ENCODE measurements at regions not wholly inside any gene's neighbourhood (a gene's known extent, or its start where the extent isn't known, plus 50 kb on each side); places are given as distances from the start of the nearest gene placed in this dataset.

GRCh38 chr2:72035518-72036172 lies 112.0 kb downstream of the CYP26B1 start:
- TF ChIP-seq CTCF (IDR thresholded peaks at IDR 0.05): no peak

GRCh38 chr2:72034353-72035095 lies 113.1 kb downstream of the CYP26B1 start:
- no peak for TF ChIP-seq CTCF (IDR thresholded peaks at IDR 0.05)

- TF ChIP-seq CTCF (IDR thresholded peaks at IDR 0.05): no peak
Observed at GRCh38 chr2:72033636-72034035, 114.0 kb downstream of the CYP26B1 start.

GRCh38 chr2:72032481-72033041 lies 115.1 kb downstream of the CYP26B1 start:
- no peak for TF ChIP-seq CTCF (IDR thresholded peaks at IDR 0.05)

- TF ChIP-seq CTCF (IDR thresholded peaks at IDR 0.05): no peak
Observed at GRCh38 chr2:72031346-72032110, 116.1 kb downstream of the CYP26B1 start.

- TF ChIP-seq CTCF (IDR thresholded peaks at IDR 0.05): no peak
Observed at GRCh38 chr2:72028996-72029395, 118.7 kb downstream of the CYP26B1 start.

- no peak for TF ChIP-seq CTCF (IDR thresholded peaks at IDR 0.05)
Observed at GRCh38 chr2:72028351-72028995, 119.2 kb downstream of the CYP26B1 start.
